Neural progenitor cell (in vitro differentiated cells): ENCODE measurements at regions not wholly inside any gene's neighbourhood (a gene's known extent, or its start where the extent isn't known, plus 50 kb on each side); places are given as distances from the start of the nearest gene placed in this dataset.

Experiments used
- DNase-seq: peaks from one replicate; pipeline ENCODE4 v3.0.0-alpha.2; 2016; ENCODE audit warnings: low spot score
- H2AFZ ChIP-seq: fragments of 200-600 bp; sonication (generic); replicated peaks from 2 replicates; pipeline ENCODE4 v1.6.1; 2016; ENCODE audit warnings: antibody characterized with exemption
- H3F3A ChIP-seq: fragments of 200-600 bp; sonication (generic); 2 replicates; pipeline ENCODE4 v1.6.1; 2016; ENCODE audit warnings: antibody characterized with exemption, low read depth
- H3K27ac ChIP-seq: fragments of 200-600 bp; sonication (generic); 2 replicates; pipeline ENCODE4 v1.5.1; 2016; ENCODE audit warnings: mild to moderate bottlenecking
- H3K27me3 ChIP-seq: fragments of 200-600 bp; sonication (generic); 2 replicates; pipeline ENCODE4 v1.6.1; 2016; ENCODE audit warnings: mild to moderate bottlenecking, moderate library complexity
- H3K36me3 ChIP-seq: fragments of 200-600 bp; sonication (generic); 2 replicates; pipeline ENCODE4 v1.5.1; 2016
- H3K4me1 ChIP-seq: fragments of 200-600 bp; sonication (generic); 2 replicates; pipeline ENCODE4 v1.6.1; 2016; ENCODE audit warnings: mixed run types
- H3K4me2 ChIP-seq: fragments of 200-600 bp; sonication (generic); 2 replicates; pipeline ENCODE4 v1.6.1; 2016
- H3K4me3 ChIP-seq: fragments of 200-600 bp; sonication (generic); 2 replicates; pipeline ENCODE4 v1.5.1; 2016
- H3K79me2 ChIP-seq: fragments of 200-600 bp; sonication (generic); 2 replicates; pipeline ENCODE4 v1.6.1; 2016; ENCODE audit warnings: low read depth
- H3K9ac ChIP-seq: fragments of 200-600 bp; sonication (generic); 2 replicates; pipeline ENCODE4 v1.6.1; 2016
- H3K9me3 ChIP-seq: fragments of 200-600 bp; sonication (generic); 2 replicates; pipeline ENCODE4 v1.5.1; 2016; ENCODE audit warnings: low read depth
- H4K20me1 ChIP-seq: fragments of 200-600 bp; sonication (generic); 2 replicates; pipeline ENCODE4 v1.6.1; 2016; ENCODE audit warnings: low read depth
- H3K27ac Mint-ChIP-seq: 3 replicates; pipeline ENCODE4 v1.8.0; 2021; ENCODE audit warnings: mixed read lengths
- H3K27me3 Mint-ChIP-seq: 2 replicates; pipeline ENCODE4 v1.8.0; 2022; ENCODE audit warnings: low read depth, mild to moderate bottlenecking, inconsistent platforms, moderate library complexity, mixed read lengths; ENCODE audit not compliant: insufficient read depth
- H3K36me3 Mint-ChIP-seq: 3 replicates; pipeline ENCODE4 v1.8.0; 2021; ENCODE audit warnings: mixed read lengths
- H3K4me1 Mint-ChIP-seq: 3 replicates; pipeline ENCODE4 v1.8.0; 2021; ENCODE audit warnings: mixed read lengths
- H3K4me3 Mint-ChIP-seq: 3 replicates; pipeline ENCODE4 v1.8.0; 2021; ENCODE audit warnings: mild to moderate bottlenecking, moderate library complexity, mixed read lengths
- H3K9me3 Mint-ChIP-seq: 3 replicates; pipeline ENCODE4 v1.8.0; 2020; ENCODE audit warnings: mixed read lengths
- CTCF ChIP-seq: fragments of 200-600 bp; sonication (generic); IDR thresholded peaks from 2 replicates; pipeline ENCODE4 v1.5.1; 2017; ENCODE audit warnings: antibody characterized with exemption, mild to moderate bottlenecking
- EZH2 ChIP-seq: fragments of 200-600 bp; sonication (generic); IDR thresholded peaks from 2 replicates; pipeline ENCODE4 v1.6.1; 2017; ENCODE audit warnings: antibody characterized with exemption, mild to moderate bottlenecking, moderate library complexity
- EZH2phosphoT487 ChIP-seq: fragments of 200-600 bp; sonication (generic); IDR thresholded peaks from 2 replicates; pipeline ENCODE4 v1.6.1; 2017; ENCODE audit warnings: antibody characterized with exemption

DNA sequence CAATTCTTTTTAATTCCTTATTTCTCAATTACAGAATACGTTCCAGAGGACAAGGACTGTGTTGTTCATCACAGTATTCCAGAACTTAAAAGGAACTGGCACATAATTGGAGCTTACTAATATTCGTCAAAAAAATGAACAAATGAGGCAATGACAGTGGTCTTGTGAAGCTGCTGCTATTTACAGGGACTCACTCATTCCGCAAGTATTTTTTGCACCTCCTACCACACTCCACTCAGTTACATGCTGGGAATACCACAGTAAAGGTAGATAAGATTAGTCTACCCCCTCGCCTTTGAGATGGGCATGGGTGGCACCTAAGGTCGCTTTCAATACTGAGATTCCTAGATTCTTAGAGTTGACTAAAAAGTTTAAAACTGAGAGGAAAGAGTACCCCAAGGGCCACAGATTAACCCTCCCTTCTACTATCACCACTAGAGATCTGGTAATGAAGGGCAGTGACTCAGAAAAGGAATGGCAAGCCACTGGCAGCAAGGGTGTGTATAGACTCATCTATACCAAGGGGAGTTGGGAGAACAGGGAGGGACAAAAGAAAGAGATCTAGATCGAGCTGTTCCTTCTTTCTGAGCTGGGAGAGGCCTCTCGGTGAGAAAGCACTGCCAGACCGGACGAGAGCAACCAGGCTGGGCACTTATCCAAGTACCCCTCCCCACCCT, 85.0 kb downstream of the RPL27A start:
- peaks cover 15% of the 10 kb centered on the region for H3K36me3 Mint-ChIP-seq
- Histone ChIP-seq H3K4me2 (no peak overlapping the region), H4K20me1 (peaks cover 4% of the 10 kb centered on the region), H3K36me3 (no peaks in the 10 kb centered on the region), H3K27ac (no peak overlapping the region), H3F3A (peaks cover 11% of the 10 kb centered on the region), H3K9me3 (no peaks in the 10 kb centered on the region), H3K4me1 (peaks cover 21% of the 10 kb centered on the region), H2AFZ (no peak overlapping the region), H3K4me3 (no peak overlapping the region), H3K27me3 (no peaks in the 10 kb centered on the region), H3K79me2 (no peaks in the 10 kb centered on the region), H3K9ac (no peak overlapping the region)
- no peak overlapping the region for H3K27ac Mint-ChIP-seq
- H3K27me3 Mint-ChIP-seq: peaks cover 3% of the 10 kb centered on the region
- TF ChIP-seq EZH2phosphoT487: no peak
- TF ChIP-seq EZH2: no peak
- no peak for TF ChIP-seq CTCF
- no peaks in the 10 kb centered on the region for H3K9me3 Mint-ChIP-seq
- peaks cover 25% of the 10 kb centered on the region for H3K4me1 Mint-ChIP-seq
- no peak overlapping the region for H3K4me3 Mint-ChIP-seq
- DNase-seq: no peak

DNA sequence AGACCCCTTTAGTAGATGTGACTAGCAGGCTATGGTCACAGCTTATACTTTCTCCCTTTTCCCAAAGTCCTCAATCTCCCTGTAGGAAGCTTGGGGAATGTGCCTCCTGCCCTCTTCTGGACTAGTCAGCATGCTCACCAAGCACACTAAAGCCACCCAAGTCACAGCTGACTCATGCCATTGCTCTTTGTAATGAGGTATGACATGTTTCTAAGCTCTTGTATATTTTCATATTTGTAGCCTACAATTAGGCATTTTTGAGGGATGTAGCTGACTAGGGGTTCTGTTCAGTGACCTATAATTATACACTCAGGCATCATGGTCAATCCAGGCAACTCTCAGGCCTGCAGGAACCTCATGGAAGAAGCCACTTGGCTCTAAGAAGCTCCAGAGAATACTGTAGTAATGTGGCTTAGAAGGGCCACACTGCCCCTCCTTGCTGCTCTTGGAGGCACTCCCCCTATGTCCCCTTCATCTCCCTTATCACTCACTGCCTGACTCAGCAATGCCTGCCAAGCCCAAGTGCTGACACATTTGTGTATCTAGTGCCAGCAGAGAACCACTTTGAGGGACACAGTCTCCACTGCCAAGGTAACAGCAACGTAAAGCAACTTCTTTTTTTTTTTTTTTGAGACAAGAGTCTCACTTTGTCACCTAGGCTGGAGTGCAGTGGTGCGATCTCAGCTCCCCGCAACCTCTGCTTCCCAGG, 86.2 kb downstream of the RPL27A start:
- no peak overlapping the region for H3K4me3 Mint-ChIP-seq
- H3K27ac Mint-ChIP-seq: peak overlapping the region; percentile 35
- Histone ChIP-seq H2AFZ (no peak overlapping the region), H3K9ac (no peak overlapping the region), H3K27me3 (no peaks in the 10 kb centered on the region), H3K4me2 (no peak overlapping the region), H3K4me3 (no peak overlapping the region), H3K79me2 (no peaks in the 10 kb centered on the region), H4K20me1 (peaks cover 9% of the 10 kb centered on the region), H3K36me3 (no peaks in the 10 kb centered on the region), H3K9me3 (no peaks in the 10 kb centered on the region), H3K4me1 (peaks cover 21% of the 10 kb centered on the region), H3F3A (peaks cover 11% of the 10 kb centered on the region), H3K27ac (no peak overlapping the region)
- no peak for DNase-seq
- H3K36me3 Mint-ChIP-seq: peaks cover 6% of the 10 kb centered on the region
- peaks cover 25% of the 10 kb centered on the region for H3K4me1 Mint-ChIP-seq
- TF ChIP-seq EZH2phosphoT487 (no peak), CTCF (no peak), EZH2 (no peak)
- peaks cover 3% of the 10 kb centered on the region for H3K27me3 Mint-ChIP-seq
- H3K9me3 Mint-ChIP-seq: no peaks in the 10 kb centered on the region

- no peaks in the 10 kb centered on the region for H3F3A ChIP-seq
- H4K20me1 ChIP-seq: peaks cover 12% of the 10 kb centered on the region
- Mint-ChIP-seq H3K4me1 (peaks cover 7% of the 10 kb centered on the region), H3K4me3 (no peak overlapping the region), H3K9me3 (no peaks in the 10 kb centered on the region), H3K36me3 (peaks cover 7% of the 10 kb centered on the region), H3K27ac (no peak overlapping the region), H3K27me3 (peaks cover 3% of the 10 kb centered on the region)
- TF ChIP-seq EZH2phosphoT487 (no peak), EZH2 (no peak), CTCF (no peak)
- H3K9me3 ChIP-seq: no peaks in the 10 kb centered on the region
- H3K4me1 ChIP-seq: peaks cover 5% of the 10 kb centered on the region
- H3K79me2 ChIP-seq: no peaks in the 10 kb centered on the region
- DNase-seq: no peak
- H2AFZ ChIP-seq: no peak overlapping the region
- H3K27ac ChIP-seq: no peak overlapping the region
- H3K27me3 ChIP-seq: no peaks in the 10 kb centered on the region
- no peak overlapping the region for H3K4me3 ChIP-seq
- no peaks in the 10 kb centered on the region for H3K36me3 ChIP-seq
- H3K9ac ChIP-seq: no peak overlapping the region
- H3K4me2 ChIP-seq: no peak overlapping the region
Measured at GRCh38 chr11:8772571-8773519, 90.3 kb downstream of the RPL27A start.
